Panc1 (cell line): ENCODE measurements at regions not wholly inside any gene's neighbourhood (a gene's known extent, or its start where the extent isn't known, plus 50 kb on each side); places are given as distances from the start of the nearest gene placed in this dataset.

ENCODE experiments used
- POLR2AphosphoS5 ChIP-seq: IDR thresholded peaks from 2 replicates; pipeline ENCODE4 v1.6.1; 2012; ENCODE audit warnings: mild to moderate bottlenecking, low read depth, low read length, moderate library complexity
- TCF7L2 ChIP-seq: IDR thresholded peaks from 2 replicates; pipeline ENCODE4 v1.6.1; 2011; ENCODE audit warnings: mild to moderate bottlenecking, low read depth, low read length, inconsistent platforms
- TF ChIP-seq, protein P1 (sequence below): fragments of 450-650 bp; IDR thresholded peaks from 2 replicates; pipeline ENCODE4 v1.5.1; 2017; ENCODE audit warnings: mild to moderate bottlenecking
- TF ChIP-seq, protein P2 (sequence below), 2 experiments: IDR thresholded peaks; 2 replicates each; pipeline ENCODE4 v1.6.1; 2011 to 2012; ENCODE audit warnings: low read depth in 2 of 2, control low read depth in 1 of 2, low read length in 1 of 2, mild to moderate bottlenecking in 1 of 2, moderate library complexity in 1 of 2; ENCODE audit not compliant: insufficient read depth in 1 of 2

DNA sequence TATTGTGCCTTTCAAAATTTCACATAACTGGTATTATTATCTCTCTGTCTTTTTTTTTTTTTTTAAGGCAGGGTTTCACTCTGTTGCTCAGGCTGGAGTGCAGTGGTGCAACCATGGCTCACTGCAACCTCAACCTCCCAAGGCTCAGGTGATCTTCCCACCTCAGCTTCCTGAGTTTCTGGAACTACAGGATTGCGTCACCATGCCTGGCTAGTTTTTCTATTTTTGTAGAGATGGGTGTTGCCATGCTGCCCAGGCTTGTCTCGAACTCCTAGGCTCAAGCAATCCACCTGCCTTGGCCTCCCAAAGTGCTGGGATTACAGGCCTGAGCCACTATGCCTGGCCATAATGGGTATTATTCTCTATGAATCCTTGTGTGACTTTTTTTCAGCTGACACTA is 402.3 kb upstream of the SMARCA2 start:
- TF ChIP-seq, protein P1, sequence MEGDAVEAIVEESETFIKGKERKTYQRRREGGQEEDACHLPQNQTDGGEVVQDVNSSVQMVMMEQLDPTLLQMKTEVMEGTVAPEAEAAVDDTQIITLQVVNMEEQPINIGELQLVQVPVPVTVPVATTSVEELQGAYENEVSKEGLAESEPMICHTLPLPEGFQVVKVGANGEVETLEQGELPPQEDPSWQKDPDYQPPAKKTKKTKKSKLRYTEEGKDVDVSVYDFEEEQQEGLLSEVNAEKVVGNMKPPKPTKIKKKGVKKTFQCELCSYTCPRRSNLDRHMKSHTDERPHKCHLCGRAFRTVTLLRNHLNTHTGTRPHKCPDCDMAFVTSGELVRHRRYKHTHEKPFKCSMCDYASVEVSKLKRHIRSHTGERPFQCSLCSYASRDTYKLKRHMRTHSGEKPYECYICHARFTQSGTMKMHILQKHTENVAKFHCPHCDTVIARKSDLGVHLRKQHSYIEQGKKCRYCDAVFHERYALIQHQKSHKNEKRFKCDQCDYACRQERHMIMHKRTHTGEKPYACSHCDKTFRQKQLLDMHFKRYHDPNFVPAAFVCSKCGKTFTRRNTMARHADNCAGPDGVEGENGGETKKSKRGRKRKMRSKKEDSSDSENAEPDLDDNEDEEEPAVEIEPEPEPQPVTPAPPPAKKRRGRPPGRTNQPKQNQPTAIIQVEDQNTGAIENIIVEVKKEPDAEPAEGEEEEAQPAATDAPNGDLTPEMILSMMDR: no peak
- TF ChIP-seq TCF7L2 (no peak), POLR2AphosphoS5 (no peak)
- TF ChIP-seq, protein P2, sequence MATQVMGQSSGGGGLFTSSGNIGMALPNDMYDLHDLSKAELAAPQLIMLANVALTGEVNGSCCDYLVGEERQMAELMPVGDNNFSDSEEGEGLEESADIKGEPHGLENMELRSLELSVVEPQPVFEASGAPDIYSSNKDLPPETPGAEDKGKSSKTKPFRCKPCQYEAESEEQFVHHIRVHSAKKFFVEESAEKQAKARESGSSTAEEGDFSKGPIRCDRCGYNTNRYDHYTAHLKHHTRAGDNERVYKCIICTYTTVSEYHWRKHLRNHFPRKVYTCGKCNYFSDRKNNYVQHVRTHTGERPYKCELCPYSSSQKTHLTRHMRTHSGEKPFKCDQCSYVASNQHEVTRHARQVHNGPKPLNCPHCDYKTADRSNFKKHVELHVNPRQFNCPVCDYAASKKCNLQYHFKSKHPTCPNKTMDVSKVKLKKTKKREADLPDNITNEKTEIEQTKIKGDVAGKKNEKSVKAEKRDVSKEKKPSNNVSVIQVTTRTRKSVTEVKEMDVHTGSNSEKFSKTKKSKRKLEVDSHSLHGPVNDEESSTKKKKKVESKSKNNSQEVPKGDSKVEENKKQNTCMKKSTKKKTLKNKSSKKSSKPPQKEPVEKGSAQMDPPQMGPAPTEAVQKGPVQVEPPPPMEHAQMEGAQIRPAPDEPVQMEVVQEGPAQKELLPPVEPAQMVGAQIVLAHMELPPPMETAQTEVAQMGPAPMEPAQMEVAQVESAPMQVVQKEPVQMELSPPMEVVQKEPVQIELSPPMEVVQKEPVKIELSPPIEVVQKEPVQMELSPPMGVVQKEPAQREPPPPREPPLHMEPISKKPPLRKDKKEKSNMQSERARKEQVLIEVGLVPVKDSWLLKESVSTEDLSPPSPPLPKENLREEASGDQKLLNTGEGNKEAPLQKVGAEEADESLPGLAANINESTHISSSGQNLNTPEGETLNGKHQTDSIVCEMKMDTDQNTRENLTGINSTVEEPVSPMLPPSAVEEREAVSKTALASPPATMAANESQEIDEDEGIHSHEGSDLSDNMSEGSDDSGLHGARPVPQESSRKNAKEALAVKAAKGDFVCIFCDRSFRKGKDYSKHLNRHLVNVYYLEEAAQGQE (IDR thresholded peaks at IDR 0.05; ENCODE audit: insufficient read depth in 1 of 2, low read depth in 2 of 2, low read length in 1 of 2): no peak
